Aorta (tissue), 5 donors: ENCODE measurements at regions not wholly inside any gene's neighbourhood (a gene's known extent, or its start where the extent isn't known, plus 50 kb on each side); places are given as distances from the start of the nearest gene placed in this dataset.
"Not testable (repeated sequence)": the region's sequence is repeated elsewhere in the genome, so short reads cannot be mapped to it uniquely, and the experiment has no call there.

Source experiments
- ATAC-seq: fragments of 200-7000 bp; cut with Tn5 transposase; one replicate; pipeline ENCODE4 v1.9.1; 2022; ENCODE audit warnings: moderate library complexity; ENCODE audit not compliant: low FRiP score
- DNase-seq, 2 donors: peaks; one replicate each; pipeline ENCODE4 v3.0.0-alpha.2; 2020
- H3K27ac ChIP-seq, 2 donors: one replicate each; pipeline ENCODE4 v1.5.1; 2013; ENCODE audit warnings: low read length in 2 of 2, mild to moderate bottlenecking in 2 of 2, moderate library complexity in 2 of 2, control low read depth in 1 of 2, inconsistent platforms in 1 of 2, low read depth in 1 of 2
- H3K27me3 ChIP-seq, 2 donors: one replicate each; pipeline ENCODE4 v1.6.1; 2013; ENCODE audit warnings: control low read depth in 1 of 2, low read length in 1 of 2, mild to moderate bottlenecking in 1 of 2, moderate library complexity in 1 of 2; ENCODE audit not compliant: insufficient read depth in 2 of 2, control insufficient read depth in 1 of 2
- H3K36me3 ChIP-seq, 2 donors: one replicate each; pipeline ENCODE4 v1.6.1; 2013; ENCODE audit warnings: control low read depth in 1 of 2, low read length in 1 of 2, mild to moderate bottlenecking in 1 of 2; ENCODE audit not compliant: insufficient read depth in 2 of 2, control insufficient read depth in 1 of 2
- H3K4me1 ChIP-seq, 2 donors: one replicate each; pipeline ENCODE4 v1.6.1; 2013; ENCODE audit warnings: low read length in 2 of 2, control low read depth in 1 of 2, mild to moderate bottlenecking in 1 of 2, moderate library complexity in 1 of 2; ENCODE audit not compliant: insufficient read depth in 2 of 2, control insufficient read depth in 1 of 2
- H3K4me3 ChIP-seq, 2 donors: one replicate each; pipeline ENCODE4 v1.5.1; 2013; ENCODE audit warnings: low read length in 2 of 2, control low read depth in 1 of 2, mild to moderate bottlenecking in 1 of 2
- H3K9me3 ChIP-seq: one replicate; pipeline ENCODE4 v1.6.1; 2013; ENCODE audit warnings: mild to moderate bottlenecking, low read length; ENCODE audit not compliant: control insufficient read depth
- WGBS, 2 donors: extraction: QIAGEN DNeasy Blood & Tissue Kit; methylation state at CpG; one replicate each; pipeline ENCODE4 v1.1.7; 2013; 5-methylcytosine and 5-hydroxymethylcytosine counted together
- intact Hi-C, 2 donors: fragments of 100-400 bp; cut with DNase I; formaldehyde crosslinking; loops; one replicate each; pipeline versions ENCODE4 v1.14.2 to v1.15.0; 2022
- donor health status: healthy with polysubstance abuse.
- donor health status: Bipolar disorder and iron deficiency.
- donor health status: DM: no; HTN: no; CAD: no.
- donor health status: DM: no; HTN: no; CAD: no.
- donor health status: DM: yes; HTN: yes; CAD: no.

DNA sequence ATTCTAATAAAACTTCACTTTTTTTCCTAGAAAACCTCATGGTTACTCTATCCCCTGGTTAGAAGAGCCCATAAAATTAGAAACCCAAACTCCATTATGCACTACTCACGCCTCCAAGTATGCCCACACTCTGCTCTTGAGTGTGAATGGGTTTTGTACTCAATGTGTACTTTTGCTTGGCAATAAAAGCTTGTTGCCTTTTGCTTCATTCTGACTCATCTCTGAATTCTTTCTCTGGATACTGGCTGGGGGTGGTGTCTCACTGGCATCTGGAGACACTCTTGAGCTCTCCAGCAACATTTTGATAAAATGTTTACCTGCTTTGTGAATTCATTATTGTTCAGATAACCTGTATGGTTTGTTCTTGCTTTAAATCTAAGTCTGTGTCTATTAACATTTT is 963.3 kb downstream of the TRAM1L1 start:
- no peaks in the 10 kb centered on the region for H3K36me3 ChIP-seq
- ATAC-seq, result no peak
- DNase-seq, result no peak
- no peaks in the 10 kb centered on the region for H3K9me3 ChIP-seq
- H3K4me3 ChIP-seq, result no peak overlapping the region
- H3K27me3 ChIP-seq, result no peaks in the 10 kb centered on the region
- WGBS, 2 donors, result 65 to 68% methylated on average over 1 of the region's 1 CpG
- intact Hi-C loops, result no loop called here
- no peaks in the 10 kb centered on the region for H3K4me1 ChIP-seq
- no peak overlapping the region for H3K27ac ChIP-seq

DNA sequence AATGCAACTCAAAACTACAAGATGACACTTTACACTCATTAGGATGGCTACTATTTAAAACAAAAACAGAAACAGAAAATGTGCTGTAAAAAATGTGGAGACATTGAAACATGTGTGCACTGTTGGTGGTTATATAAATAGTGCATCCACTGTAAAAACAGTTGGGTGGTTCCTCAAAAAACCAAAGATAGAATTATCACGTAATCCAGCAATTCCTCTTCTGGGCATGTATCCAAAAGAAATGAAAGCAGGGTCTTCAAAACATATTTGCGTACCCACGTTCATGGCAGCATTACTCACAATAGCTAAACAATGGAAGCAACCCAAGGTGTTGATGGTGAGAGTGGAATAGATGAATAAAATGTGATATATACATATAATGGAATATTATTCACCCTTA is 967.2 kb downstream of the TRAM1L1 start:
- Histone ChIP-seq H3K27ac (no peak overlapping the region), H3K36me3 (no peaks in the 10 kb centered on the region), H3K9me3 (no peaks in the 10 kb centered on the region), H3K27me3 (no peaks in the 10 kb centered on the region), H3K4me3 (no peak overlapping the region), H3K4me1 (no peaks in the 10 kb centered on the region)
- ATAC-seq, result no peak
- DNase-seq, result no peak
- intact Hi-C loops, result no loop called here
- 32 to 59% methylated on average over 3 of the region's 3 CpGs for WGBS, 2 donors

DNA sequence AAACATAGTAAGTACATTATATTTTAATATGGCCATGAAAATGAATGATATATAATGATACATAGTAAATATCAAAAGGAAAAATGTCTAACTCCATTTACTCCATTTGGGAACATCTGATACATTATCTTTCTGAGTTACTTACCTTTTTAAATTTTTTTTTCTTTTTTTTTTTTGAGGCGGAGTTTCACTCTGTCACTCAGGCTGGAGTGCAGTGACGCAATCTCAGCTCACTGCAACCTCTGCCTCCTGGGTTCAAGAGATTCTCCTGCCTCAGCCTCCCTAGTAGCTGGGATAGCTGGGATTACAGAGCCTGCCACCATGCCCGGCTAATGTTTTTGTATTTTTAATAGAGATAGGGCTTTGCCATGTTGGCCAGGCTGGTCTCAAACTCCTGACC is 972.5 kb downstream of the TRAM1L1 start:
- DNase-seq, H3K4me3 ChIP-seq, H3K9me3 ChIP-seq, H3K4me1 ChIP-seq, H3K27ac ChIP-seq, ATAC-seq, H3K36me3 ChIP-seq, intact Hi-C loops, H3K27me3 ChIP-seq: not testable (repeated sequence)
- 87 to 92% methylated on average over 3 of the region's 3 CpGs for WGBS, 2 donors

DNA sequence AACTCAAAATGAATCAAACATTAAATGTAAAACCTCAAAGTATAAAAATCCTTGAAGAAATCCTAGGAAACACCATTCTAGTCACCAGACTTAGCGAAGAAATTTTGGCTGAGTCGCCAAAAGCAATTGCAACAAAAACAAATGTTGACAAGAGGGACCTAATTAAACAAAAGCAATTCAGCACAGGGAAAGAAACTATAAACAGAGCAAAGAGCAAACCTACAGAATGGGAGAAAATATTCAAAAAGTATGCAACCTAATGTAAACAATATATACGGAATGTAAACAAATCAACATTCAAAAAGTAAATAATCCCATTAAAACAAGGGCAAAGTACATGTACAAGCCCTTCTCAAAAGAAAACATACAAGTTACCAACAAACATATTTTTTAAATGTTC is 974.7 kb downstream of the TRAM1L1 start:
- H3K27ac ChIP-seq, result no peak overlapping the region
- no peaks in the 10 kb centered on the region for H3K4me1 ChIP-seq
- no peaks in the 10 kb centered on the region for H3K27me3 ChIP-seq
- DNase-seq, result no peak
- no peaks in the 10 kb centered on the region for H3K9me3 ChIP-seq
- WGBS, 2 donors, result 84 to 89% methylated on average over 3 of the region's 3 CpGs
- intact Hi-C loops, result no loop called here
- H3K4me3 ChIP-seq, result no peak overlapping the region
- ATAC-seq, result no peak
- no peaks in the 10 kb centered on the region for H3K36me3 ChIP-seq

DNA sequence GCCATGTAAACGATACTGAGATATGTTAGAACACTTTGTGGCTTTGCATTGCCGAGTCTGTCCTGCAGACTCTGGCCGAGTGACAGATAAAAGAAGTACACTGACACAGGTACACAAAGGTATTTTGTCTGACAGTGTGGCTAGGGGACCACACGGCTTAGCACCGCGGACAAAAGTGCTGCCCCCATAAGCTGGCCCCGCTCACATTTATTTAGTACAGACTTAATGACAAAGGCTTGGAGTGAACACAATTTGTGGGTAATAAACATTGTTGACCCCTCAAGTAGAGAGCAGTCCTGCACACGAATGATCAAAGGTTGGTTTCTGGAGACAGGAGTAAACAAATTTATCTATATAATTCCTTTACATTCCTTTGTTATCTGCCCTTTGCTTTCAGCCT is 976.8 kb downstream of the TRAM1L1 start:
- H3K36me3 ChIP-seq, result no peaks in the 10 kb centered on the region
- no peaks in the 10 kb centered on the region for H3K4me1 ChIP-seq
- H3K9me3 ChIP-seq, result no peaks in the 10 kb centered on the region
- 83 to 86% methylated on average over 8 of the region's 8 CpGs for whole genome bisulfite sequencing, 2 donors
- DNase-seq (no peak), ATAC-seq (no peak)
- no peak overlapping the region for H3K4me3 ChIP-seq
- intact Hi-C loops, result no loop called here
- no peaks in the 10 kb centered on the region for H3K27me3 ChIP-seq
- no peak overlapping the region for H3K27ac ChIP-seq

DNA sequence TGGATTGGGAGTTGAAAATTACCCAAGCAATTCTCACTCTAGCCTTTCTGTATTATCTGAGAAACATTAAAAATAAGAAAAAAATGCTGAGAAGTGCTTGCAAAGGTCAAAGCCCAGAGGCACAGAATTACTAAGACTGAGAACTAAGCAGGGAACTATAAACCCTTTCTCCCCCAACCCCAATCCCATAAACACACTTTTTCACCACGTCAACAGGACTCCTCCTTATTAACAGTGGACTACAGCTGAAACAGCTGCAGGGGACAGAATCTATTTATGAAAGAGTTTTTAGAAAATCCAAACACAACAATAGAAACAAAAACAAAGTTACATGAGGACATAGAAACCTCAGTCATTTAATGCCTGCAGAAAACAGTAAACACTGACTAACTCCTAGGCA is 984.1 kb downstream of the TRAM1L1 start:
- intact Hi-C loops, result no loop called here
- DNase-seq (no peak), ATAC-seq (no peak)
- no peak overlapping the region for H3K4me3 ChIP-seq
- peaks cover 6% of the 10 kb centered on the region for H3K9me3 ChIP-seq
- H3K4me1 ChIP-seq, result no peaks in the 10 kb centered on the region
- WGBS, 2 donors, result 42 to 43% methylated on average over 1 of the region's 1 CpG
- no peaks in the 10 kb centered on the region for H3K36me3 ChIP-seq
- no peak overlapping the region for H3K27ac ChIP-seq
- H3K27me3 ChIP-seq, result no peaks in the 10 kb centered on the region

DNA sequence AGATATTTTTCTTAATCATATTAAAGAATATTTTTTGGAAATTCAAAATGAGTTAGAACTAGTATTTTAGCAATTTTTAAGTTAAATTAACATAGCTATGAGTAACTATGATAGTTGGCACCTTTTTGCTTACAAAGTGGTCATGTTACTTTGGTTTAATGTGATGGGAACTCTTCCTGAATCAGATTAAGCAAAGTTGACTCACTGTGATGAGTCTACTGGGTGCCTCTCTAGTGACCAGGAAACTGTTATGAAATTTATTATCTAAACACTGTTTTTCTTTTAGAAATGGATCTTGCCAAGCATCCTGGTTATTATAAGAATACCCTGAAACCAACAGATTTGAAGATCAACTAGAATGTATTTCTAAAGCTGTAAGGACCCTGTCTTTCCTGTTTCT is 985.8 kb downstream of the TRAM1L1 start:
- Histone ChIP-seq H3K4me1 (no peaks in the 10 kb centered on the region), H3K27me3 (no peaks in the 10 kb centered on the region), H3K36me3 (no peaks in the 10 kb centered on the region), H3K27ac (no peak overlapping the region), H3K9me3 (peaks cover 6% of the 10 kb centered on the region), H3K4me3 (no peak overlapping the region)
- ATAC-seq (no peak), DNase-seq (no peak)
- intact Hi-C loops, result no loop called here

DNA sequence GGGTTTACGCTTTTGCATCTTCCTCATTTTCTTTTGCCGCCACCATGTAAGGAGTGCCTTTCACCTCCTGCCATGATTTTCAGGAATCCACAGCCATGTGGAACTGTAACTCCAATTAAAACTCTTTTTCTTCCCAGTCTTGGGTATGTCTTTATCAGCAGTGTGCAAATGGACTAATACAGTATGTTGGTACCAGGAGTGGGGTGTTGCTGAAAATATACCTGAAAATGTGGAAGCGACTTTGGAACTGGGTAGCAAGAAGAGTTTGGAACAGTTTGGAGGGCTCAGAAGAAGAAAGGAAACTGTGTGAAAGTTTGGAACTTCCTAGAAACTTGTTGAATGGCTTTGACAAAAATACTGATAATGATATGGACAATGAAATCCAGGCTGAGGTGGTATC is 983.9 kb upstream of the NDST4 start:
- H3K27me3 ChIP-seq, intact Hi-C loops, H3K27ac ChIP-seq, H3K9me3 ChIP-seq, H3K36me3 ChIP-seq, H3K4me3 ChIP-seq, ATAC-seq, DNase-seq, H3K4me1 ChIP-seq: not testable (repeated sequence)
- 91 to 95% methylated on average over 3 of the region's 3 CpGs for WGBS, 2 donors

DNA sequence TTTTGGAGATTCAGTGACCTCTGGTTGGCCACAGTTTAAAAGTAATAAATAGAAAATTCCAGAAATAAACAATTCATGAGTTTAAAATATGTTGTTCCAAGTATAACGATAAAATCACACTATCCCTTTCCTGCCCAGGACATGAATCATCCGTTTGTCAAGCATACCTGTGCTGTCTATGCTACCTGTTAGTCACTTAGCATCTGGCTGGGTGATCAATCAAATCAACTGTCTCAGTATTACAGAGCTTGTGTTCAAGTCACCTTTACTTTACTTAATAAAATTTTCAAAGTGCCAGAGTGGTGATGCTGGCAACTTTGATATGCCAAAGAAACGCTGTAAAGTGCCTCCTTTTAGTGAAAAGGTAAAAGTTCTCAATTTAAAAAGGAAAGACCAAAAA is 979.5 kb upstream of the NDST4 start:
- intact Hi-C loops, result no loop called here
- no peak for DNase-seq
- H3K27ac ChIP-seq, result no peak overlapping the region
- no peaks in the 10 kb centered on the region for H3K36me3 ChIP-seq
- peaks cover 5% of the 10 kb centered on the region for H3K9me3 ChIP-seq
- 68 to 71% methylated on average over 3 of the region's 3 CpGs for WGBS, 2 donors
- H3K4me1 ChIP-seq, result no peaks in the 10 kb centered on the region
- no peaks in the 10 kb centered on the region for H3K27me3 ChIP-seq
- ATAC-seq, result no peak
- no peak overlapping the region for H3K4me3 ChIP-seq

DNA sequence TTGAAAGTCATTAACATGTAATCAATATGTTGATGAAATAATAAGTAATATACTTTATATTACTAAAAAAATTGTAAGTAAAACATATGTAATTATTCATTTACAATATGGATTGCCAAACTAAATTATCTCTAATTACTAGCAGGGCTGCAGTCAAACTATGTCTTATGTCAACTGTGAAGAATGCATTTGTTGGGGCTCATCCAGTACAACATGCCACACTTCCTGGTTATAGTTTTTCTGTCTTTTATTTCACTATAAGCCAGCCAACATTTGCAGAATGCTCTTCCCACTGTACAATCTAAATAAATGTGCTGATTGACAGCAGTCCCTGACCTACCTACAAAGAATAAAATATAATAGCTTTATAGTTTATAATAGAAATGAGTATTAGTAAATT is 975.4 kb upstream of the NDST4 start:
- Histone ChIP-seq H3K9me3 (no peaks in the 10 kb centered on the region), H3K27ac (no peak overlapping the region), H3K4me3 (no peak overlapping the region), H3K27me3 (no peaks in the 10 kb centered on the region), H3K4me1 (no peaks in the 10 kb centered on the region), H3K36me3 (no peaks in the 10 kb centered on the region)
- ATAC-seq, result no peak
- DNase-seq, result no peak
- intact Hi-C loops, result no loop called here
